Coronary artery (tissue), 2 donors: ENCODE measurements at regions not wholly inside any gene's neighbourhood (a gene's known extent, or its start where the extent isn't known, plus 50 kb on each side); places are given as distances from the start of the nearest gene placed in this dataset.

Experiments
- DNase-seq: peaks from one replicate; pipeline ENCODE4 v3.0.0-alpha.2; 2017; ENCODE audit warnings: low spot score
- H3K27ac ChIP-seq, 2 donors: fragments of 200-600 bp; sonication (generic); one replicate each; pipeline ENCODE4 v1.5.1; 2016 to 2019
- H3K4me3 ChIP-seq: fragments of 200-600 bp; sonication (generic); 2 replicates; pipeline ENCODE4 v1.5.1; 2016; ENCODE audit warnings: mild to moderate bottlenecking, moderate library complexity
- TF ChIP-seq, protein P1 (sequence below): fragments of 200-600 bp; sonication (generic); IDR thresholded peaks from one replicate; pipeline ENCODE4 v1.5.1; 2019; ENCODE audit warnings: antibody characterized with exemption

DNA sequence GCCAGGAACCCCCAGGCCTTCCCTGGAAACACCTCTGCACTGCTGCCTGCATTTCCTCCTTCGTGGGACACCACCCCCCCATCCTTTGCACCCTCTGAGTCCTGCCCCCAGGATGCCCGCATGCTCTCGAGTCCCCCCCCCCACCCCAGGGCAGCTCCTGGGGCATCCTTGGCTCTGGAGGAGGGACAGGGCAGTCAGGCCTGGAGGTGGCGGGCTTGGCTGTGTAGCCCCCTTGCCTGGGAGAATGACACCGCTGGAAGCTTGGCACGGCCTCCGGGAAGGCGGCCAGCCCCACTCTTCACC, 98.9 kb upstream of the GSE1 start:
- peak overlapping the region in 1 of 2 donors; percentile 84 for H3K27ac ChIP-seq
- peak overlapping the region; percentile 53 for H3K4me3 ChIP-seq
- TF ChIP-seq, protein P1, sequence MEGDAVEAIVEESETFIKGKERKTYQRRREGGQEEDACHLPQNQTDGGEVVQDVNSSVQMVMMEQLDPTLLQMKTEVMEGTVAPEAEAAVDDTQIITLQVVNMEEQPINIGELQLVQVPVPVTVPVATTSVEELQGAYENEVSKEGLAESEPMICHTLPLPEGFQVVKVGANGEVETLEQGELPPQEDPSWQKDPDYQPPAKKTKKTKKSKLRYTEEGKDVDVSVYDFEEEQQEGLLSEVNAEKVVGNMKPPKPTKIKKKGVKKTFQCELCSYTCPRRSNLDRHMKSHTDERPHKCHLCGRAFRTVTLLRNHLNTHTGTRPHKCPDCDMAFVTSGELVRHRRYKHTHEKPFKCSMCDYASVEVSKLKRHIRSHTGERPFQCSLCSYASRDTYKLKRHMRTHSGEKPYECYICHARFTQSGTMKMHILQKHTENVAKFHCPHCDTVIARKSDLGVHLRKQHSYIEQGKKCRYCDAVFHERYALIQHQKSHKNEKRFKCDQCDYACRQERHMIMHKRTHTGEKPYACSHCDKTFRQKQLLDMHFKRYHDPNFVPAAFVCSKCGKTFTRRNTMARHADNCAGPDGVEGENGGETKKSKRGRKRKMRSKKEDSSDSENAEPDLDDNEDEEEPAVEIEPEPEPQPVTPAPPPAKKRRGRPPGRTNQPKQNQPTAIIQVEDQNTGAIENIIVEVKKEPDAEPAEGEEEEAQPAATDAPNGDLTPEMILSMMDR: no peak
- no peak for DNase-seq

DNA sequence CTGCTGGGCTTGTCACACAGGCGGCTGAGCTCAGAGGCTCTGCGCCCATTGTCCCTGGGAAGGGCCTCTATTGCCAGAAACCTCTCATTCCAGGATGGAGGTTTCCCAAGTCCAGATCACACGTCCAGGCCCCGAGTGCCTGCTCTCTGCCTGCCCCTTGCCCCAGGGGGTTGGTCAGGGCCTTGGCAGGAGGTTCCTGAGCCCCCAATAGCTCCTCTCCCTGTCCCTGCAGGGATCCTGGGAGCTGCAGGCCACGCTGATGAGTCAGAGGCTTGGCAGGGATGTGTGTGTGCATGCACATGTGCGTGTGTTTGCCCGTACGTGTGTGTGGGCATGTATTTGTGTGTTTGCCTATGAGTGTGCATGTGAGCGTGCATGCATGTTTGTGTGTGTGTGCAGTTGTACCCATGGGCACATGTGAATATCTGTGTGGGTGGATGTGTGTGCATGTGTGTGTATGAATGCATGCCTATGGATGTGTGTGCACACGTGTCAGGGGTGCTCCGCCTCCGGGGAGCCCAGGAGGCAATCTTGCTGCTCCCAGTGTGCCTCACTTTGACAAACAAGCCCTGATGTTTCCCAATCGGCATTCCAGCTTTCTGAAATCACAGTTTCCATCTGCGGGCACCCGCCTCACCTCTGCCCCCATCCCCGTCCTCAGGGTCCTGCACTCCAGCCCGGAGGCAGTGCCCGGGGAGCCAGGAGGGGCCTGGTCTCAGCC, 98.4 kb upstream of the GSE1 start:
- TF ChIP-seq, protein P1: no peak
- Histone ChIP-seq H3K27ac (peak overlapping the region in 1 of 2 donors; percentile 84), H3K4me3 (peak overlapping the region; percentile 53)
- peak; percentile 90 for DNase-seq

DNA sequence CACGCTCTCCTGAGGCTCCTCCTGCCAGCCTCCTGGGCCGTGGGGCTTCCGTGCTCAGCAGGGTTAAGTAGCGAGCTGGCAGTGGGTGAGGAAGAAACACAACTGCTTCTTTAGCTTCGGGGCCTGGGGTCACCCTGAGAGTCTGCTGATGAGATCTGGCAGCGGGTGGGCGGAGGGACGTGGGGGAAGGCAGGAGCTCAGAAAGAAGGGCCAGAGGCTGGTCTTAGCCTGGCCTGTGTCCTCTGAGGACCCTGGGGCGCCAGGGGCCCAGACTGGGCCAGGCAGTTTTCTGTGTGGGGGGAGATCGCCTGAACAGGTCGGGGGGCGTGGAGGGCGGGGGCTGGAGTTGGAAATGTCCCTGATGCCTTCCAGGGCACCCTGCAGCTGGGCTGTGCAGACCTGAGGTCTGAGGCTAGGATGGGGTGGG, 97.8 kb upstream of the GSE1 start:
- no peak for DNase-seq
- Histone ChIP-seq H3K27ac (peak overlapping the region in 1 of 2 donors; percentile 84), H3K4me3 (peak overlapping the region; percentile 53)
- TF ChIP-seq, protein P1: no peak

DNA sequence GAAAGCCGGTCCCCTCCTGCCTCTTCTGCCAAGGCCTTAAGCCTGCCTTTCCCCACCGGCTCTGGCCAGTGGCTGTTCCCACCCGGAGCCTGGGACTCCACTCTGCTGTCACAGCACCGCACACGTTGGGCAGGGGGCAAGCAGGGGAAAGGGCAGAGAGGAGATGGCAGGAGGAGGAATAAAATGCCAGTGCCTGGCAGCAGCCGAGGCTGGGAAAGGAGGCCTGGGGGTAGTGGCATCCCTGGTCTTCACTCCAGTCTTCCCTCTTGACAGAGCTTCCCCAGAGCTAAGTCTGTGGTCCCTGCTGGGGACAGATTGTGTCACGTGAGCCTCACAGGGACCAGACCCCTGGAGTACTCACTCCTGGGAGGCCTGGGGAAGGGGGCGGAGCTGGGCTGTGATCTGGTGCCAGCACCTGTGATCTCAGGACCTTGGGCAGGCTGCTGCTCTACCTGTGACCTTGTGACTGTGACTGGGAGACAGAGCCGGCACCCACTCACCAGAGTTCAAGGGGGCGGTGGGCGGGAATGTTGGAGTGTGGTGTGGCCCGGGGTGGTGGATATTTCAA, 97.2 kb upstream of the GSE1 start:
- Histone ChIP-seq H3K4me3 (no peak overlapping the region), H3K27ac (peak overlapping the region in 1 of 2 donors; percentile 84)
- TF ChIP-seq, protein P1: no peak
- no peak for DNase-seq

DNA sequence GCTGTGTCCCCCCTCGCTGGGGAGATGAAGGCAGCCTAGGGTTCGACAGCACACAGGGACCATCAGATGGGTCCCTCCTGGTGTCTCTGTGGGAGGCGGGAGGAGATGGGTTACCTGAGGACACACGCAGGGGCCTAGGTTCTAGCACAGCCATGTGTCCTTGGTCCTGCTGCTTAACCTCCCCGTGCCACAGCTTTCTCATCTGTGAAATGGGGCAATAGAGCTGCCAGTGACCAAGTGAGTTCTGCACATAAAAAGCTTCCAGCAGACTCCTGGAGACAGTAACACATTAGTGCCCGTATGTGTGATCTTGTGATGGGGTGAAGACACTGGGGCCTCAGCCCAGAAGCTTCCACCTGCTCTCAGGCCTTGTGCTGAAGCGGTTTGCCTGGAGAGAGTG, 96.0 kb upstream of the GSE1 start:
- Histone ChIP-seq H3K27ac (no peak overlapping the region), H3K4me3 (no peak overlapping the region)
- no peak for DNase-seq
- TF ChIP-seq, protein P1: no peak

DNA sequence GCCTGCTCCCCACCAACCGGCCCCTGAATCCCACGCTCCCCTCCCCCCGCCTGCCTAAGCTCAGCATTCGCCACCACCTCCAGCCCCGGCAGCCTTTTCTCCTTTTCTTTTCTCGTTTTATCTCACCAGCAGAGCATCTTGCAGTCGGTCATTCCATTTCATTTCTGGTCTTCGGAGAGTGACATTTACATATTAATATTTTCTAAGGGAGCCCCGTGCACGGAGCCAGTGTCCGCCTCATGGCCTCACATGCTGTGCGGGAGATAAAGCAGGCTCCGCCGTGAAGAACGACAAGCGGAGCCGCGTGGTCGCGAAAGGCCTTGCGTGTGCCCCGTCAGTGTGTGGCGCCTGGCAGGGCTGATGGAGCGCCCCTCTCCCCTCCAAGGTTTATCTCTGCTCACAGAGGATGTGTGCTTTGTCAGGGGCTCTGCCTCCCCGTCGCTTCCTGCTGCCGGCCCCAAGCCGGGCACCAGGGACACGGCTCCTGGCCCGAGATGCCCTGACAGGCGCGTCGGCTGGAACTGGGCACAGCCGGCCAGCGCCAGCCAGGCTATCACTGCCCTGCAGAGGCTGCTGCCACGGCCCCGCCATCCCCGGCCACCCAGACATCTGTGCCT, 95.5 kb upstream of the GSE1 start:
- Histone ChIP-seq H3K27ac (no peak overlapping the region), H3K4me3 (no peak overlapping the region)
- TF ChIP-seq, protein P1: no peak
- DNase-seq: no peak
